Central memory CD8-positive, alpha-beta T cell (primary cell): ENCODE measurements at regions not wholly inside any gene's neighbourhood (a gene's known extent, or its start where the extent isn't known, plus 50 kb on each side); places are given as distances from the start of the nearest gene placed in this dataset.

ENCODE experiments used
- ATAC-seq: fragments of 150-1000 bp; cut with Tn5 transposase; replicated peaks from 2 replicates; pipeline ENCODE4 v1.10.0; 2022; ENCODE audit warnings: mild to moderate bottlenecking, moderate FRiP score, moderate number of reproducible peaks; ENCODE audit not compliant: poor library complexity, severe bottlenecking; ENCODE audit errors: extremely low read depth
- DNase-seq, 2 donors: peaks; one replicate each; pipeline ENCODE4 v3.0.0; 2021; ENCODE audit warnings: low spot score in 2 of 2
- H3K27ac Mint-ChIP-seq: one replicate; pipeline ENCODE4 v1.8.0; 2022; ENCODE audit warnings: low read depth, mild to moderate bottlenecking, moderate library complexity, mixed read lengths
- H3K27me3 Mint-ChIP-seq: one replicate; pipeline ENCODE4 v1.8.0; 2022; ENCODE audit warnings: mixed read lengths
- H3K36me3 Mint-ChIP-seq: one replicate; pipeline ENCODE4 v1.8.0; 2022; ENCODE audit warnings: mild to moderate bottlenecking, moderate library complexity, mixed read lengths; ENCODE audit not compliant: insufficient read depth
- H3K4me1 Mint-ChIP-seq: one replicate; pipeline ENCODE4 v1.8.0; 2022; ENCODE audit warnings: mixed read lengths
- H3K4me3 Mint-ChIP-seq: one replicate; pipeline ENCODE4 v1.8.0; 2022; ENCODE audit warnings: mild to moderate bottlenecking, moderate library complexity, mixed read lengths
- H3K9me3 Mint-ChIP-seq: one replicate; pipeline ENCODE4 v1.8.0; 2022; ENCODE audit warnings: mixed read lengths

DNA sequence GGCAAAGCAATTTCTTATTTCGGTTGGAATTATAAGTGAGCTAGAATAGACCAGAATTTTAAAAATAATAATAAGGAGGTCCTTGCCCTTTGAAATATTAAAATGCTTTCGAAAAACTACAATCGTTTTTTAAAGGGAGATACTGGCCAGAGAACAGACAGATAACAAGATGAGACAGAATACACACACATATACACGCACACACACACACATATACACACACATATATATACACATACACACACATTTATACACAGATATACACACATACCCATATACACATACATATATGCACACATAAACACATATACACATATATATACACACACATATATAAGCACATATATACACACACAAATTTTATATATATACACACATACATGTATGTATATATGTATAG, 175.3 kb upstream of the MIR17HG start:
- H3K27ac Mint-ChIP-seq = no peak overlapping the region

DNA sequence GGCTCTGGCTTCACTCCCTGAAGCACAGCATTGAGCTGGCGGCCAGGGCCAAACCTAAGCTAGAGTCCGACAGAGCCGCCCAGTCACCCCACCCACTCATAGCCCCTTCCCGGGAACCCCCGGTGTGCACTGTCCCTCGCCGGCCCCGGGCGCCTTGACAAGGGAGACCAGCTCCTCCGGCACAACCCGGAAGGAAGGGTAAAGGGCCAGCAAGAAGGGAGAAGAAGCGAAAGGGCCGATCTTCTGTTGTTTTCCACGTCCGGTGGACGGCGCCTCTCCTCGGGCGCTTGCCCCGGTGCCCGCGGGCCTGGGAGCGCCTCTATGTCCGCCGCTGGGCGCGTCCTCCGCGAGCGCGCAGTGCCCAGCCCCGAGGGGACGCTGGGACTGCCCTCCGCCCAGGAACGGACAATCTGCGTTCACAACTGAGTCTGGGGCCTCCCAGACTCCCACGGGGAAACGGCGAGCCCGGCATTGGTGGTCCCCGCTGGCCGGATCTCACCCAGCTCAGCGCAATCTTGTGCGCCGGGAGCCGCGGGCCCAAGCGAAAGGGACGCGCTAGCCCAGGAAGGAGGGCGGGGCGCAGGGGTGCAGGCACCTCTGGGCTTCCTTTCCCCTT, 172.5 kb upstream of the MIR17HG start:
- DNase-seq = no peak
- no peaks in the 10 kb centered on the region for H3K36me3 Mint-ChIP-seq
- H3K4me3 Mint-ChIP-seq = peak overlapping the region; percentile 53
- peaks cover 10% of the 10 kb centered on the region for H3K27me3 Mint-ChIP-seq
- no peaks in the 10 kb centered on the region for H3K4me1 Mint-ChIP-seq
- H3K9me3 Mint-ChIP-seq = no peaks in the 10 kb centered on the region
- no peak for ATAC-seq
- H3K27ac Mint-ChIP-seq = no peak overlapping the region

More for the DNA sequence above, 175.3 kb upstream of the MIR17HG start:
- Mint-ChIP-seq H3K27me3 (peaks cover 10% of the 10 kb centered on the region), H3K4me1 (no peaks in the 10 kb centered on the region), H3K4me3 (no peak overlapping the region), H3K9me3 (no peaks in the 10 kb centered on the region), H3K36me3 (no peaks in the 10 kb centered on the region)
- DNase-seq (no peak), ATAC-seq (no peak)

DNA sequence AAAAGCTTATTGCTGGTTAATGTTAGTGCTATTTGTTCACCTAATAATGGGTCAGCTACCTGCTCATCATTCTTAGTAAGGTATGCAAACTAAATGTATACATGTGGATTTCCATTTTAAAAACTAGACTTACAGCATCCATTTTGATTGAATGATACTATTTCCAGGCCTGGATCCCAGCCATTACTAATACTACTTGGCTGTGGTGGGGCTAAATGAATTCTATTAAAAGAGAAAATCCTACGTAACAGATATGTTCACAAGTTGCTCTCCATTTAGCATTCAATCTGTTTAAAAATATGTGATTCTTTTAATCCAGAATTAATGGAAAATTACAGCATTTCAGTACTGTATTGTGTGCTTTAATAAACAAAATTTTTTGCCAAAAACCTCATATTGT, 169.4 kb upstream of the MIR17HG start:
- no peaks in the 10 kb centered on the region for H3K36me3 Mint-ChIP-seq
- no peaks in the 10 kb centered on the region for H3K4me1 Mint-ChIP-seq
- H3K27ac Mint-ChIP-seq = no peak overlapping the region
- ATAC-seq (no peak), DNase-seq (no peak)
- H3K27me3 Mint-ChIP-seq = peaks cover 10% of the 10 kb centered on the region
- H3K9me3 Mint-ChIP-seq = no peaks in the 10 kb centered on the region
- no peak overlapping the region for H3K4me3 Mint-ChIP-seq

DNA sequence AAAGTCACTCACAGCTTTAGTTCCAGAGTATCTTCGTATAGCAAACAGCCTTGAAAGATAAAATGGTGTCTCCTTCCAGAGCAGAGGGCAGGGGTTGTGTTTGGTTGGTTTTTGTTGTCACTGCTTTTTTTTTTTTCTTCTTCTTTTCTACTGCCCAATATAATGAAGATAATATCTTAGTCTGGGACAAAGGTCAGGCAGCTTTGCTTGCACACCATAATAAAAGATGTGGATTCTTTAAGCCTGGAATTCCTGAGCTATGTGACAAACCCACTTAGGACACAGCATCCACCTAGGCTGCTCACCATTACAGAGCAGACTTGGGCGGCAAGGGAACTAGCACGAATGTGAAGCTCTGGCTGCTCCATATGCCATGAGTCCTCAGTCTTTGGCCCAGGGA, 165.6 kb upstream of the MIR17HG start:
- H3K27me3 Mint-ChIP-seq = no peaks in the 10 kb centered on the region
- no peaks in the 10 kb centered on the region for H3K4me1 Mint-ChIP-seq
- DNase-seq = no peak
- H3K36me3 Mint-ChIP-seq = no peaks in the 10 kb centered on the region
- no peaks in the 10 kb centered on the region for H3K9me3 Mint-ChIP-seq
- no peak for ATAC-seq
- H3K27ac Mint-ChIP-seq = no peak overlapping the region
- no peak overlapping the region for H3K4me3 Mint-ChIP-seq

DNA sequence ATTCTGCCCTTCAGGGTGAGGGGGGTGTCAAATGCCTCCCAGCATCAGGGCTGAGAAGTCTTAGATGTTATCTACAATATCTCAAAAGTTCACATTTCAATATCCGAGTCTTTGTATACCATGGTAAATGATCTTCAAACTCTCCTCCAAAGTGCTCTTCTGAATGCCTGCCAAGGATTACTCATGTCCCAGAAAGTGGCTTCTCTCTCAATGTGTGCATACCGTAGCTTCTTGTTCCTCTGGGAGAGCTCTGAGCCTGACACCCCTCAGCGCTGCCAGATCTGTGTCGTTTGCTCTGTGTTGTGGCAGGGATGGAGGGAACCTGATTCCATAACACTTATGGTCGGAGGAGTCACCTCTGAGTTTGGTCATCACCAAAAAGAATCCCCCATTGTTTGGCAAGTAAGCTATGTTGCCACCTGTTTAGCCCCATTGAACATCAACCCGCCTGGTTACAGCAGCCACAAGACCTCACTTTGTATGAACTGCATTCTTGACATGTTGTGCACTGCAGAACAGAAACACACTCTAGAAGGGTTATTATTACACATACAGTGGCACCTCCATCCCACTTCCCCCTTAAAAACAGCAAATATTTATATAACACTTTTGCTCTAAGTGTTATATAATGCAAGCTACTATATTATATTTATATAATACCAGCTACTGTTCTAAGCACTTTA, 163.1 kb upstream of the MIR17HG start:
- DNase-seq = no peak
- H3K27ac Mint-ChIP-seq = no peak overlapping the region
- H3K4me3 Mint-ChIP-seq = no peak overlapping the region
- no peak for ATAC-seq
- H3K9me3 Mint-ChIP-seq = no peaks in the 10 kb centered on the region
- no peaks in the 10 kb centered on the region for H3K36me3 Mint-ChIP-seq
- H3K4me1 Mint-ChIP-seq = no peaks in the 10 kb centered on the region
- H3K27me3 Mint-ChIP-seq = no peaks in the 10 kb centered on the region

DNA sequence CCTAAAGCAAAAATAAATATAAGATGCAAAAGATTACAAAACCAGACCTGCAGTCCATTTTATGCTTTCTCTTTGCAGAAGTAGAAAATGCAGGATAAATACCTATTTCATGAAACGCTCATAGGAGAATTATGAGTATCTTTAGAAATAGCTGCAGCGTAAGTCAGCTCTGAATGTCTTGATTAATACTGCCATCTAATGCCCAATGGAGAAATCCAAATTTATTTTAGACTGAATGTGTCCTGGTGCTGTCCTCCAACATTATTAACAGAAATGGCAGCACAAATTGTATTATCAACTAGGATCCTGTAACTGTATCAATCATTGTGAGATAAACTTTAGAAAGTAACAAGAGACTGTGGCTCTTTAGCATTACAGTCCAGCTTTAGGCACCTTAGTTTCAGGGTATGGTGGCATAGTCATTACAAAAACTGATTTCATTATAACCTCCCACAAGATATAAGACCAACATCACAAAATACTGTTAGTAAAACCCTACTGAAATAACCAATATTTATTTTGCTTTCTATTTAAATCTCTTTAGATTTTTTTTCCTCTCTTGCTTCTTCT, 162.1 kb upstream of the MIR17HG start:
- Mint-ChIP-seq H3K27ac (no peak overlapping the region), H3K9me3 (no peaks in the 10 kb centered on the region), H3K27me3 (no peaks in the 10 kb centered on the region), H3K4me1 (no peaks in the 10 kb centered on the region), H3K36me3 (no peaks in the 10 kb centered on the region), H3K4me3 (no peak overlapping the region)
- ATAC-seq = no peak
- DNase-seq = no peak

DNA sequence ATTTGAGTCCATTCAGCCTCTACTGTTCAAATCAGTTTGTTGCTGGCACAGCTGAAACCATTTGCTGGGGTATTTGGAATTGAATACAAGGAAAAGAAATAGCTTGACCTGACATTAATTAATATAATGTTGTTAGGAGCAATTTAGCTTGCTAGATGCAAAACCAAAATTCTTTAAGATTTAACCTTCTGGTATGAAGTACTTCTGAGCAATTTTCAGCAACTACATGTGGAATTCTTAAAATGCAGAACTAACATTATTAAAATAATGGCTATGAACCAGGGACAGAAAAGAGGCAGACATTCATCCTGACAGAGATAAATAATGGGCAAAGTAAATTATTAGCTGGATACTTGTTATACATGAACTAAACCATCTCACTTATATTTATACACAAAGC, 160.0 kb upstream of the MIR17HG start:
- no peak overlapping the region for H3K4me3 Mint-ChIP-seq
- no peak overlapping the region for H3K27ac Mint-ChIP-seq
- H3K9me3 Mint-ChIP-seq = no peaks in the 10 kb centered on the region
- no peaks in the 10 kb centered on the region for H3K27me3 Mint-ChIP-seq
- no peaks in the 10 kb centered on the region for H3K4me1 Mint-ChIP-seq
- H3K36me3 Mint-ChIP-seq = no peaks in the 10 kb centered on the region
- ATAC-seq (no peak), DNase-seq (no peak)

DNA sequence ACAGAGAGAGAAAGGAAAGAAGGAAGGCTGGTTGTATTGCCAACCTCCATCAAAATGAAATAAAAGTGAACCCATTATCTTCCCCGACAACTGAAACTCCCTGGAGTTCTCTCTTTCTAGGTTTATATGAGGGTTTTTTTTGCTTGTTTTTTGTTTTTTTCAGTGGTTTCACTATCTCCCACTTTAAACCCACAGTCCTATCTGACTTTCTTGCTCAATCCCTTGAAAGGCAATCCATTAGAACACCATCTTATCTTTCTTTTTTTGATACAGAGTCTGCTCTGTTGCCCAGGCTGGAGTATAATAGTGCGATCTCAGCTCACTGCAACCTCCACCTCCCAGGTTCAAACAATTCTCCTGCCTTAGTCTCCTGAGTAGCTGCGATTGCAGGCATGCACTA, 158.0 kb upstream of the MIR17HG start:
- H3K36me3 Mint-ChIP-seq = no peaks in the 10 kb centered on the region
- DNase-seq = no peak
- no peak overlapping the region for H3K4me3 Mint-ChIP-seq
- H3K4me1 Mint-ChIP-seq = no peaks in the 10 kb centered on the region
- H3K9me3 Mint-ChIP-seq = no peaks in the 10 kb centered on the region
- no peak for ATAC-seq
- H3K27me3 Mint-ChIP-seq = no peaks in the 10 kb centered on the region
- H3K27ac Mint-ChIP-seq = no peak overlapping the region

DNA sequence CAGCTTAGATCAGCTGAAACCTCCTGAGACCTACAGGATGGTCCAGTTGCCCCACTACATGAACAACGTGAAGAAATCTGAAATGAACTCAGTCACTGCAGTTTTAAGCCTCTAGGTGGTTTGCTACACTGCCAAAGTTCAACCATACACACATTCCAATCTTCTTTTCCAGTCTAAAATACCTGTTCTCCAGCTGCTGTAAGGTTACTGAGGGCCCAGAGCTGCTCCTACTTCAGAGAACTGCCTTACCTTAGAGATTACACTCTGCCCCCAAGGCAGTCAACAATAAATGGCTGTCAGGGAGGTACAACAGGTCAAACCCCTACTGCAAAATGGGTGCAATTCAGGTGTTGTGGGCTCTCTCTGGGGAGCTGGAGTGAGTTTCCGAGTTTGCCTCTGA, 154.1 kb upstream of the MIR17HG start:
- no peak for ATAC-seq
- H3K4me3 Mint-ChIP-seq = no peak overlapping the region

DNA sequence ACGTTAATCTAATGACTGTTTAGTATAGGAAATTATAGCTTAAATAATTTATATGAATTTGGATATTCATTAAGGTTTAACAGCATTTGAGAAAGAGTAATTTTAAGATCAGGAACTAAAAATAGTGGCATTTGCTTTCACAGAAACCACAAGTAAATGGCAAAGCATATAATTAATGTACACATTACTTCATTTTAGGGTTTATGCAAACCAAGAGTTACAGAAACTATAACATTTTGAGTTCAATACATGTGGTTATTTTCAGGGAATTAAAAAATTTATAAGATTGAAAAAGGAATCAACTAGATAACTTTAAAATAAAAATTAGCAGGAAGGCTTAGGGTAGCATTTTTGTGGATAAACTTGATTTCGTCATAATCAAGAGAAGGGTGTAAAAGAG, 151.7 kb upstream of the MIR17HG start:
- no peak for ATAC-seq
- H3K4me1 Mint-ChIP-seq = no peaks in the 10 kb centered on the region
- no peaks in the 10 kb centered on the region for H3K36me3 Mint-ChIP-seq
- no peak overlapping the region for H3K27ac Mint-ChIP-seq
- no peak overlapping the region for H3K4me3 Mint-ChIP-seq
- H3K9me3 Mint-ChIP-seq = no peaks in the 10 kb centered on the region
- peaks cover 5% of the 10 kb centered on the region for H3K27me3 Mint-ChIP-seq
- DNase-seq = no peak

More for the DNA sequence above, 154.1 kb upstream of the MIR17HG start:
- Mint-ChIP-seq H3K9me3 (no peaks in the 10 kb centered on the region), H3K36me3 (no peaks in the 10 kb centered on the region), H3K27ac (no peak overlapping the region), H3K27me3 (no peaks in the 10 kb centered on the region), H3K4me1 (no peaks in the 10 kb centered on the region)
- no peak for DNase-seq

DNA sequence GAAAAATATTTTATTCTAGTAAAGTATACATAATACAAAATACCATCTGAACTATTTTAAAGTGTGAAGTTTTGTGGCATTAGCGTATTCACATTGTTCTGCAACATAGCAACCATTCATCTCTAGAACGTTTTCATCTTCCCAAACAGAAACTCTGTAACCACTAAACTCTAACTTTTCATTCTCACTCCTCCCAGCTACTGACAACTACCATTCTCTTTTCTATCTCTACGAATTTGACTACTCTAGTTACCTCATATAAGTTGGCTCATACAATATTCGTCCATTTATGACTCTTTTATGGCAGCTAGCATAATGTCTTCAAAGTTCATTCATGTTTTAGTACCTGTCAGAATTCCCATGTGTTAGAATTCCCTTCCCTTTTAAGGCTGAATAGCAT, 150.5 kb upstream of the MIR17HG start:
- no peak for ATAC-seq
- Mint-ChIP-seq H3K4me1 (no peaks in the 10 kb centered on the region), H3K36me3 (no peaks in the 10 kb centered on the region), H3K27me3 (peaks cover 7% of the 10 kb centered on the region), H3K9me3 (no peaks in the 10 kb centered on the region), H3K4me3 (no peak overlapping the region), H3K27ac (no peak overlapping the region)
- no peak for DNase-seq

DNA sequence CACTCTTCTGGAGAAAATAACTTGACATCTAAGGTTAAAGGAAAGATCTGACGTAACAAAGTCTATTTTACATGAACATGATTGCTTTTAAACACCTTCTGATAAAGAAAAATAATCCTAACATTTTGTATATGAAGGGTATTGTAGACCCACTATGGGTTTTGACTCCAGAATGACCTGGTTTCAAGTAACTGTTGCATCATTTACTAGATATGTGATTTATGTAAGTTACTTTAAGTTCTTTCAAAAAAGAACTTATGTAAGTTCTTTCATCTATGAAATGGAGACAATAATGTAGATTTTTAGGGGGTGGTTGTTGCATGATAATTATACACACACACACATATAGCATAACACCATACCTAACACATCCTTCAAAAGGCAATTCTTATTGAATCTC, 147.6 kb upstream of the MIR17HG start:
- H3K4me3 Mint-ChIP-seq = no peak overlapping the region
- no peaks in the 10 kb centered on the region for H3K9me3 Mint-ChIP-seq
- no peak for ATAC-seq
- H3K27me3 Mint-ChIP-seq = peaks cover 7% of the 10 kb centered on the region
- H3K36me3 Mint-ChIP-seq = no peaks in the 10 kb centered on the region
- H3K27ac Mint-ChIP-seq = no peak overlapping the region
- no peak for DNase-seq
- no peaks in the 10 kb centered on the region for H3K4me1 Mint-ChIP-seq

DNA sequence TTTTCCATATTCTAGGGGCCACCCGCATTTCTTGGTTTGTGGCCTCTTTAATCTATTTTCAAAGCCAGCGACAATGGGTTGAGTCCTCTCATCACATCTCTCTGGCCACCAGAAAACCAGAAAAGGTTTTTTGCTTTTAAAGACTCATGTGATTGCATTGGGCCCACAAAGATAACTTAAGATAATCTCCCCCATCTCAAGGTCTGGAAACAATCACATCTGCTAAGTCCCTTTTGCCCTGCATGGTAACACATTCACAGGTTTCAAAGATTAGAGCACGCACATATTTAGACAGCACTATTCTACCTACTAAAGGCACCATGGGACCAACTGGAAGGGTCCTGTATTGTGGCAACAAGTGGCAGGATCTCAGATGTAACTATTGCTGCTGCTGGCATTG, 147.0 kb upstream of the MIR17HG start:
- no peak for DNase-seq
- no peak for ATAC-seq
- H3K27me3 Mint-ChIP-seq = peaks cover 7% of the 10 kb centered on the region
- no peaks in the 10 kb centered on the region for H3K9me3 Mint-ChIP-seq
- no peaks in the 10 kb centered on the region for H3K36me3 Mint-ChIP-seq
- H3K4me3 Mint-ChIP-seq = no peak overlapping the region
- H3K27ac Mint-ChIP-seq = no peak overlapping the region
- H3K4me1 Mint-ChIP-seq = no peaks in the 10 kb centered on the region
